HG02973 (cell line): ENCODE measurements at regions not wholly inside any gene's neighbourhood (a gene's known extent, or its start where the extent isn't known, plus 50 kb on each side); places are given as distances from the start of the nearest gene placed in this dataset.
"Not testable (repeated sequence)": the region's sequence is repeated elsewhere in the genome, so short reads cannot be mapped to it uniquely, and the experiment has no call there.

Experiments used
- ATAC-seq: cut with Tn5 transposase; IDR thresholded peaks from one replicate; pipeline ENCODE4 v1.9.1; 2021; ENCODE audit warnings: moderate library complexity; ENCODE audit not compliant: unreplicated experiment

DNA sequence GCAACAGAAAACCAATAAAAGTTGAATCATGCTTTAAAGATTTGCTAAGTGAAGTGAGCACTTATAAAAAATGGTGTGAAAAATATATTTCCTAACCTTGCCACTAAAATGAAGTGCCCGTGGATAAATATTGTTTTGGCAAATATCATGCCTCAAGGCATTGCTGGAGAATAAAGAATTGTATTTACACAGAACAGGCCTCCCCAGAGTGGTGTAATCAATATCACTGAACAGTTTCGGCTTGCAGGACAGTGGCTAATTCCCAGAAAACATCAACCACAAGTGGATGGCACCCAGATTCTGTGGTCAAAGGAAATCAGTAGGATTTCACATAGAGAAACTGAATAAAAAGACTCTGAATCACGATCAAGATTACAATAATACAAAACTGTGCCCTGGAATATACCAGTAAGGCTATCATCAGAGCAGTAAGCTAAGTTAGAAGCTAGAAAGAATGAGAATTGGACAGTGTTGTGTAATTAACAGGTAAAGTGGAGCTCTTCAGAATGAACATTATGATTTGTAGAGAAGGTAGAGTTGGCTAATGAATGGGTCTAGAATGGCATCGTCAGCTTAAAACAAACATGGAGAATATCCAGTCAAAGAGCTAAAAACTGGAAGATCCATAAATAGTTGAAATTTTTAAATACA, 1026.9 kb upstream of the ADGRB3 start:
- ATAC-seq = no peak

DNA sequence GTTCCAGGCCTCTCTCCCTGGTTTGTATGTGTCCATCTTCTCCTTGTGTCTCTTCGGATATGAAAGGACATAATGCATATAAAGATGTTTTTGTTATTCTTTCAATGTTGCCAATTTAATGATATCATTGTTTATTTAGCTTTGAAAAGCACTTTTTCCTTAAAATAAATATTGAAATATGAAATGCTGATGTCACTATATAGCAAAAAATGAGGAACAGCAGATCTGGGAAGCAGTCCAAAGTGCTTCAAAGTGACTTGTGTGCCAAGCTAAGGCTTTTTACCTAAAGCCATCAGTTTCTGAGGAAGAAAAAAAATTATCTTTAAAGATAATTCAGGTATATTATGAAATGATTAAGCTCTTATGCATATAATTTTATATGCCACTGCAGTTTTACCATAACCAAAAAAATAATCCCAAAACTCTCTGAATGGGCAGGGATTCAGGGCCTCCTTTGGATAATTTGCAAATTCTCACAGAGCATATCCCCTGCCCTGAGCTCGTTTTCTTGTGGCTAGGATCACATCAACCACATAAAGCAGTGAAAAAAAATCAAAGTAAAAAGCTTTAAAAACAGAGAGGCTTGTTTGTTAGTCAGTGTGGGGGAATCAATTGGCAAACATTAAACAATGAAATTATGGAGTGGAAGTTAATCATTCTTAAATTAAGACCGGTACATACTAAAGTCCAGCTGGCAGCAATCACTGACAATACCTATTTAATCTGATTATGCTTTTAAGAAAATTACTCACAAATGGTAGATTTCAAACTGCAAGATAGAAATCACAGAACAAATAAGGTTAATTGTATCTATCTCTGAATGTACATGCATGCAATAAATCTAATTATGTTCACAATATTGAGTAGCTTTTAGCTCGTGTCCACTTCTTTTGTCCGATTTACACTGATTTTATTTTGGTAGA, 1027.9 kb upstream of the ADGRB3 start:
- ATAC-seq = no peak

DNA sequence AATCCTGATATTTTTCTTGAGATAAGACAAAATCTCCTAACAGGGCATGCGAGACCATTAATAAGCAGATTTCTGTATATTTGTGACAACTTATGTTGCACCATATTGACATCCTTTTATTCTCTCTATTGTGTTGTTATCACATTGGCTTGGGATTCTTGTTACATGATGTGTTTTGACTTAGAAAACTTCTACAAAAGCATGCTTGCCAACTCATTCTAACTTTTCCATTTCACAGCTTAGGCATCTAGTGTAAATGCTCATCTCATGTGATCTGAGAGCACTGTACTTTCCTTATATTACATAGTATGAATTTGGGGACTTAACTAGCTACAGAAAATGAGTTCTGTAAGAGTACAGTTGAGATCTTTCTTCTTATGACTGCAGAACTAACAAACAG, 1040.7 kb upstream of the ADGRB3 start:
- ATAC-seq = no peak

DNA sequence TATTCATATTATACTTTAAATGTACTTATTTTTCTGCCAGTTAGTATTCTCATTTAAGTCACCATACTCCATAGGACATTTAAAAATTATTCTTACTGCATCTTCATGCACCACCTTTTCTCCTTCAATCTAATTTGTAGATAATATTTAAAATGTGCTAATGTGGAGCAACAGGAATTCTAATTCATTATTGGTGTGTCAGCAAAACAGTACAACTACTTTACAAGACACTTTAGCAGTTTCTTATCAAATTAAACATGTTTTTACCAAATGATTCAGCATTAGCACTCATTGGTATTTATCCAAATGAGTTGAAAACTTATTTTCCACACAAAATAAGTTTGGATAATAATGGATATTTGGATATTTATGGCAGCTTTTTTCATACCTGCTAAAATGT, 1041.8 kb upstream of the ADGRB3 start:
- ATAC-seq = no peak

DNA sequence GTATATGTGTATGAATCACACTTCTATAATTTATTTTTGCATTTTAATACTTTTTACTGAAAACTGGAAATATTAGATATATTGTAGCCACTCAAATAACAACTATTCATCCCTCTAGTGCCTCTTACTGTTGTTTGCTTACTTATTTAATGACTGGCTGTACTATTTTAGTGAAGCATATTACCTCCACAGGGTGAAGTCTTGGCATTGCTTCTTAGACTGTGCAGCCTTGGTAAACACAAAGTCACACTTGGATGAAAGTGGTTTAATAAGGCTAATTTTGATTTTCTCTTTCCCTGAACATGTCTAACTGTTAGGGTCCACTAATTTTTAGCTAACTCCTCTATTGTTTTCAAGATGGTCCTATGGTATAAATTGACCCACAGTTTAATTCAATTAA, 1043.2 kb upstream of the ADGRB3 start:
- ATAC-seq = no peak

DNA sequence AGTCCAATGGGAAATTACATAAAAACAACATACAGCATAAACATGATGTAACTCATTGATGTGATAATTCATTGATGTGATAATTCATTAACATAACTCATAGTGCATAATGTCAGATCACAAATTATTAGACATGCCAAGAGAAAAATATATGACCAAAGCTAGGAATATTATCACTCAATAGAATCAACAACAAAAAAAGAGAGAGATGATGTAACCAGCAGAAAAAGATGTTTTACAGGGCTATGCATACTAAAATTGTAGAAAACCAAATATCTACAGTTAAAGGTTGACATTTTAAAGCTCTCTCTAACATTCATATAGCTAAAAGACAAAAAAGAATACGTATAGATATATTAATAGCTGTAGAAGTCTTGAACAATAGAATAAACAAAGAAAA, 1067.2 kb upstream of the ADGRB3 start:
- no peak for ATAC-seq

DNA sequence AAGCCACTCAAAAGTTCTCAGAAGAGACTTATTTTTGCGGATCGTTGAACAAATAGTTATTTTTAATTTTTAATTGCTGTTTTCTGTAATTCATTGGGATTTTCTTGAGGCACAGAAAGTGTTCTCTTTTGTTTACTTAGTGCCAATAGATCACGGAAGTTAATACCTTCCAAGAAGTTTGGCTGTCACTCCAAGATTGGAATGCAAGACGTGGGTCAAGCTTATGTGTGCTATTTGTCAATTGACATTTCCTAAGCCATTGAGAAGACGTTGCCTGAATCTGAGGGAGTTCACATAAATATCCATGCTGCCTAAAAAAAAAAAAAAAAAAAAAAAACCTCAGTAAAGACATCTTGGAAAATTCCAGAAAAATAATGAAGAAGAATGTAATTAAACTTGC, 1071.4 kb upstream of the ADGRB3 start:
- no peak for ATAC-seq

DNA sequence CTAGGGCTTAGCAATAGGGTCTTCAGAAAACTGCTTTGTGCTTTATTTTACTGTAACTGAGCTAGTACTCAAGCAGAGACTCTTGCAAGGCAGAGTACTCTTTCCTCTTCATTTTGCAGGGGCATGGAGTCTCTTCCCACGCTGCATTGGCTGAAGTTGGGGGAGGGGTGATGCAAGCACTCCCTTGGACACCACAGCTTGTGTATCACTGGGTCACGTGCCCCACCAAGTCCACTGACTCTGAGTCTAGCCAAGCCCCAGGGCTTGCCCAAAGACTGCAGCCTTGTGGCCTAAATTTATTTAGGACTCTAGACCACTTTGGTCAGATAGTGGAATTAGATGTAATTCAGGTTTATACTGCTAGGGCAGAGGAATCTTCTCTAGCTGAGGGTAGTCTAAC, 1075.0 kb upstream of the ADGRB3 start:
- ATAC-seq = no peak

DNA sequence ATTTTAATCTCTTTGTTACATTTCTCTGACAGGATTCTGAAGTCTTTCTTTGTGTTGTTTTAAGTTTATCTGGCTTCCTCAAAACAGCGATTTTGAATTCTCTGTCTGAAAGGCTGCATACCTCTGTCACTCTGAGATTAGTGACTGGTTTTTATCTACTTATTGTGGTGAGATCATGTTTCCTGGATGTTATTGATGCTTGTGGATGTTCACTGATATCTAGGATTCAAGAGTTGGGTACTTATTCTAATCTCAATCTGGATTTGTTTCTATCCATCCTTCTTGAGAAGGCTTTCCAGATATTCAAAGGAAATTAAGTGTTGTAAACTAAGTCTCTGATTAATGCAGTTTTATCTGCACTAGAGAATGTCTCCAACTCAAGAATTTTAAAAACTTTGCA, 1076.1 kb upstream of the ADGRB3 start:
- no peak for ATAC-seq

DNA sequence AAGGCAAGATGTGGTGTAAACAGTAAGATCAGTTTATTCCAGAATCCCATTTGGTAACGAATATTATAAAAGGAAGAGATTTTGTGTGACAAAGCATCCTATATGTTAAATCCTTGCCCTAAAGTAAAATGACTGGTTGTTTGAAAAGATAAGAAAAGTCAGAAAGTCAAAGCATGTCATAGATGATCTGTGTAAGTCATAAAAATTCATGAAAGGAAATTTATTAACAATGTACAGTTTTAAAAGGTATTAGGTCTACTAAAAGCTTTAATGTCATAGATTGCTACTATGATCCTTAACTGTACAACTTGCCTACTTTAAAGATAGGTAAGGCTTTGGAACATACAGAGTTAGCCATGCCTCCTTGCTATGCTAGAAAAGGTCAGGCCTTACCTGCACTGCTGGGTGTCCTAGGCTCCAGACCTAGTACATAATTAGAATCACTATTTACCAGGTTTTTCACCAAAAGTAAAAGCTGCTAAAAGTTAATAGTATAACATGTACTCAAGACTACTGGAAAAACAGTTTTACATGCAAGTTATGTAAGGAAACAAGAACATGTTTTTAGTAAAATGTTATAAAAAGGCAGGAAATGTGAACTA, 1090.1 kb upstream of the ADGRB3 start:
- ATAC-seq = no peak

DNA sequence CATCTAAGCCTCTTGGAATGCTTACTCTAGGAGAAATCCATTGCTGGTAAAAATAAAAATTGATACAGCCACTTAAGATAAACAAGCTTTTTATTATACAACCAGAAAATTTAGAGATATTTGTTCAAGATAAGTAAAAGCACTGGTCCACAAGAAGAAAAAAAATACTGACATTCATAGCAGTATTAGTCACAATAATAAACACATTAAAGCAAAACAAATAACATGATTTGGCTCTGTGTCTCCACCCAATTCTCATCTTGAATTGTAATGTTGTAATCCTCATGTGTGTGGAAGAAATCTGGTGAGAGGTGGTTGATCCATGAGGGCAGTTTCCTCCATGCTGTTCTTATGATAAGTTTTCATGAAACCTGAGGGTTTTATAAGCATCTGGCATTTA, 1093.5 kb upstream of the ADGRB3 start:
- no peak for ATAC-seq

DNA sequence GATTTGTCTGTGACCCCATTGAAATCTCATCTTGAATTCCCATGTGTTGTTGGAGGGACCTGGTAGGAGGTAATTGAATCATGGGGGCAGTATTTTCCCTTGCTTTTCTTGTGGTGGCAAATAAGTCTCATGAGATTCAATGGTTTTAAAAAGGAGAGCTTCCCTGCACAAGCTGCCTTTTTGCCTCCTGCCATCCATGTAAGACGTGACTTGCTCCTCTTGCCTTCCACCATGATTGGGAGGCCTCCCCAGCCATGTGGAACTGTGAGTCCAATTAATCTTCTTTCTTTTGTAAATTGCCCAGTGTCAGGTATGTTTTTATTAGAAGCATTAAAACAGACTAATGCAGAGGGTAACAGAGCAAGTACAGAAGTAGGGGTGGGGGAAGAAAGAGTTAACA, 1097.0 kb upstream of the ADGRB3 start:
- ATAC-seq = no peak

DNA sequence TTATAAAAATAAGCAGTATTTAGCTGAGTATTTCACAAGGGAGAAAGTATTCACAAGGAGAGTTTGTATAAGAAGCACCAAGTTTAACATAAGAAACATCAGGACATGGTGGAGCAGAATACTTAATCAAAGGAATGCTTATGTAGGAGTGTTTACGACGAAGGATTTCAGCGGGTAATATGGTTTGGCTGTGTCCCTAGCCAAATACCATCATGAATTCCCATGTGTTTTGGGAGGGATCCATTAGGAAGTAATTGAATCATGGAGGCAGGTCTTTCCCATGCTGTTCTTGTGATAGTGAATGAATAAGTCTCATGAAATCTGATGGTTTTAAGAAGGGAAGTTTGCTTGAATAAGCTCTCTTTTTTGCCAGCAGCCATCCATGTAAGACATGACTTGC, 1099.1 kb upstream of the ADGRB3 start:
- ATAC-seq = no peak

DNA sequence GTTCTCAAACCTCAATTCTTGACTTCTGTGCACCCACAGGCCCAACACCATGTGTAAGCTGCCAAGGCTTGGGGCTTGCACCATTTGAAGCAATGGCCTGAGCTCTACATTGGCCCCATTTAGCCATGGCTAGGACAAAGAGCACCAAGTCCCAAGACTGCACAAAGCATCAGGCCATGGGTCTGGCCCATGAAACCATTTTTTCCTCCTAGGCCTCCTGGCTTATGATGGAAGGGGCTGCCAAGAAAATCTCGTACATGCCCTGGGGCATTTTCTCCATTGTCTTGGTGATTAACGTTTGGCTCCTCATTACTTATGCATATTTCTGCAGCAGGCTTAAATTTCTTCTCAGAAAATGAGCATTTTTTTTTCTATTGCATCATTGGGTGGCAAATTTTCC, 1128.7 kb upstream of the ADGRB3 start:
- no peak for ATAC-seq

DNA sequence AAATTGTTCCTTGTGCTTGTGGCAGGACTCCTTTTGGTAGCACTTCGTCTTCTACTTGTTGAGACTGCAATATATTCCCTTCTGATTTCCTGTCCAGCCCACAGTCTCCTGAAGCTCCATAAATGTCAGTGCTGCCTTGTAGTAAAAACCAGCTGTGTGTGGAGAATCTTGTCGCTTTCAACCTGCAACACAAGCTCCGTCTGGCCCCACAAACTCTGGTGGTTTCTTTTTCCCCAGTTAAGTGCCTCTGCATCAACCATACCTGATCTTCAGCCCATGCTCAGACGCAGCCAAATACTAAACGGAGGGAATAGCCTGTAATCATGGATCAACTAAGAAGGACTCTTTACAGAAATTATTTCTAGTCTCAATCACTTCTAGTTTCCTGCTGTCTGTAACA, 1133.3 kb upstream of the ADGRB3 start:
- ATAC-seq = no peak

DNA sequence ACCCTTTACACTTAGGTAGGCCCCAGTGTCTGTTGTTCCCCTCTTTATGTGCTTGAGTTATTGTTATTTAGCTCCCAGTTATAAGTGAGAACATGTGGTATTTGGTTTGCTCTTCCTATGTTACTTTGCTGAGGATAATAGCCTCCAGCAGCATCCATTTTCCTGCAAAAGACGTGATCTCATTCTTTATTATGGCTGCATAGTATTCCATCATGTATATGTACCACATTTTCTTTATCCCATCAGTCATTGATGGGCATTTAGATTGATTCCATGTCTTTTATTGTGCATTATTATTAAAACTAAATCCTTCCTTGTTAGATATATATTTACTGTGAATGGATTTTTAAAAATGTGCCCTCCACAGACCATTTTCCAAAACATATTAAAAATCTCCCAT, 1137.3 kb upstream of the ADGRB3 start:
- ATAC-seq = no peak

DNA sequence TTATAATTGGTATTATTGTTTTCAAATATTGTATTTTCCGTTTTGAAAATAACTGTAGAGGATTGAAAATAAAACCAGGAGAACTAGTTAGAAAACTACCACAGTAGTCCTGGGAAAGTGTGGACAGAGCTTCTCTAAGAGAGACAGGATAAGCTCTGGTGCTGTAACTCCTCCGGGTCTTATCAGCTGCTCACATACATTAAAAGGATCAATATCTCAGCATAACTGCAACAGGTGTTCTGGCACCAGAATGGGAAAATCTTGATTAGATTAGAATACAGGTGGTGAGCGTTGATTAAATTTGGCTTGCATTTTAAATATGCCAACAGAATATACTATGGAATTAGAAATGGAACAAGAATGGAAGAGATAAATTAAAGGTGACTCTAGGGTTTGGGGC, 1138.9 kb upstream of the ADGRB3 start:
- no peak for ATAC-seq

DNA sequence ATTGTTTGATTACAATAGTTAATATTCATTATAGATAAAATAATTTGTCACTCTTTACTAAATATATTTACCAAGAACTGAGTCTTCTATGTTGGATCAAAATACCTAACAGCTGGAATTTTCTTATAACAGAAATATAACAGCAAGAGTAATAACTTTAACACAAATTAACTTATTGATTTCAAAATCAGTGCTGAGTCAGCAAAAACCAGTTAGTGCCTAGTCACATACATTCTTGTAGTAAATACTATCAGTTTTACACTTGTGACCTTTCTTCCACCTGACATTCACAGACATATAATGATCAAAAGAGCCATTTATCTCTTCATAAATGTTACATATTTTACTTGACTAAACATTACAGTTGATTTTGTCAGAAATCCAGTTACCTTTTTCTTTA, 1141.4 kb upstream of the ADGRB3 start:
- no peak for ATAC-seq

DNA sequence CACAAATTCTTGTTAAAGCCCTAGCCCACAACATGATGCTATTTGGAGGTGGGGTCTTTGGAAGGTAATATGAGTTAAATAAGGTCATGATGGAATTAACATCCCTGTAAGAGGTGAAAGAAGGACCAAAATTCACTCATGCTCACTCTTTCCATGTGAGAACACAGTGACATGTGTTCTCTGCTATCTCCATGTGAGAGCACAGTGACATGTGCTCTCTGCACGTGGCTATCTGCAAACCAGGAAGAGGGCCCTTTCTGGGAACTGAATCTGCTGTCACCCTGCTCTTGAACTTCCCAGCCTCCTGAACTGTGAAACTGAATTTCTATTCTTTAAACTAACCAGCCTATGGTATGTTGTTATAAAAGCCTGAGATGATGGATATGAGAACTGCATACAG, 1159.4 kb upstream of the ADGRB3 start:
- no peak for ATAC-seq

DNA sequence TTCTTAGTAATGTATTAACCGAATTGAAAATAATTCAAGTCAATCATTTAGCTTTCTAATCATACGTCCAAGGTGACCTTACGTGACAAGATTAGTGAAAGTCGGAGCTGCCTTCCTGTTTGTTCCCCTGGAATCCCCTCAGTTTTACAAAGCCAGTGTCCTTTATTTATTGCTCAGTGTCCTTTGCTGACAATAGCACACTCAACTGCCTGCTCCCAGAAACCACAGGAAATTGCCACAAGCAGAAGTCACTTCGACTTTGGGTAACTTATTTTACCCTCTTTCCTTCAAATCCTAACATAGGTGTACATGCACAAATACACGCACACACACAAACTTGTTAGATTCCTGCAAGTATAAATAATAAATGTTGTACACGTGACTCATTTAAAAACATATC, 1167.7 kb upstream of the ADGRB3 start:
- ATAC-seq = no peak

DNA sequence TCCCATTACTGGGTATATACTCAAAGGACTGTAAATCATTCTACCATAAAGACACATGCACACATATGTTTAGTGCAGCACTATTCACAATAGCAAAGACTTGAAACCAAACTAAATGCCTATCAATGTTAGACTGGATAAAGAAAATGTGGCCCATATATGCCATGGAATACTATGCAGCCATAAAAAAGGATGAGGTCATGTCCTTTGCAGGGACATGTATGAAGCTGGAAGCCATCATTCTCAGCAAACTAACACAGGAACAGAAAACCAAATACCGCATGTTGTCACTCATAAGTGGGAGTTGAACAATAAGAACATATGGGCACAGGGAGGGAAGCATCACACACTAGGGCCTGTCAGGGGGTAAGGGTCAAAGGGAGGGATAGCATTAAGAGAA, 1172.4 kb upstream of the ADGRB3 start:
- not testable (repeated sequence) for ATAC-seq

DNA sequence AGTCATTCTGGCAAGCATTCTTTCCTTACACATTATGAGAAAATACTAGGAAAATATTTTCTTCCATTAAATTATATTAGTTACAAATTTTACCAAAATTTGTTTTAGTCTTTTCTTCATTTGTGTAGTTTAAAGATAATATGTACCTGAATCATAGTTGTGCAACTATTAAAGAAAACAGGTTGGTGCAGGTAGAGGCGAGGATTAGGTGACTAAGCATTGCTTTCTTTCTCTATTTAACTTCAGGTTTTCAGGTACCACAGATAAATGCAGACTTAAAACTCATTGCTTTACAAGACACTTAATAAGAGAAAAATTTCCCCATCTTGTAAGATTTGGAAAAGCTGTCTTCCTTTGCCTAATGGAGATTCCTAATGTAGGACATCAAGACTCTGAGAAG, 1175.5 kb upstream of the ADGRB3 start:
- ATAC-seq = no peak
